WERI-Rb-1 (cell line): ENCODE measurements at regions not wholly inside any gene's neighbourhood (a gene's known extent, or its start where the extent isn't known, plus 50 kb on each side); places are given as distances from the start of the nearest gene placed in this dataset.
"Not testable (repeated sequence)": the region's sequence is repeated elsewhere in the genome, so short reads cannot be mapped to it uniquely, and the experiment has no call there.

Source experiments
- DNase-seq: peaks from one replicate; pipeline ENCODE4 v3.0.0-alpha.2; 2020
- H3K27ac ChIP-seq: fragments of 250-450 bp; sonication (Bioruptor Pico); 2 replicates; pipeline ENCODE4 v1.5.1; 2020; ENCODE audit warnings: mild to moderate bottlenecking, moderate library complexity
- H3K27me3 ChIP-seq: fragments of 250-450 bp; sonication (Bioruptor Pico); 2 replicates; pipeline ENCODE4 v1.5.1; 2021; ENCODE audit warnings: mild to moderate bottlenecking, low read depth, moderate library complexity; ENCODE audit not compliant: insufficient read depth, severe bottlenecking
- H3K36me3 ChIP-seq: fragments of 250-450 bp; sonication (Bioruptor Pico); 2 replicates; pipeline ENCODE4 v1.5.1; 2020; ENCODE audit warnings: mild to moderate bottlenecking, moderate library complexity
- H3K4me3 ChIP-seq: 2 replicates; pipeline ENCODE4 v1.5.1; 2011; ENCODE audit warnings: low read depth, mild to moderate bottlenecking, control low read depth, low read length
- H3K9me3 ChIP-seq: fragments of 250-450 bp; sonication (Bioruptor Pico); 2 replicates; pipeline ENCODE4 v1.5.1; 2021; ENCODE audit warnings: mild to moderate bottlenecking, moderate library complexity; ENCODE audit not compliant: severe bottlenecking
- CTCF ChIP-seq: IDR thresholded peaks from 2 replicates; pipeline ENCODE4 v1.5.1; 2011; ENCODE audit warnings: low read depth, mild to moderate bottlenecking, control low read depth, inconsistent platforms, low read length

DNA sequence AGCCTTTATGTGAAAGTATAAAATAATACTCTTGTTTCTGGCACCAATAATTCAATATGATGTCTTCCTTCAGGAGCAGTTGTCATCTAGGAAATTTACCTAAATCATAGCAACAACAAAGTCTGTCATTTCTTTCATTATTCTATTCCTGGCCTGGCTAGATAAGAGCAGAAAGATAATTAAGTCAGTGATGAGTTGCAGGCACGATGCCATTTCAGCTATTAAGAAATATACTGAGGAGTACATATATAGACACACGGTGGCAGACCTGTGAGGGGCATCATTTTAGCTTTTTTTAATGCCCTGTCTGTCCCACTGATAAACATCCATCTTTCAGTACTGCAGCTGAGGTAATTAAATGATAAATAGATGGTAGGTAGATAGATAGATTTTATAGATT, 756.1 kb upstream of the EPHA7 start:
- TF ChIP-seq CTCF, result no peak

DNA sequence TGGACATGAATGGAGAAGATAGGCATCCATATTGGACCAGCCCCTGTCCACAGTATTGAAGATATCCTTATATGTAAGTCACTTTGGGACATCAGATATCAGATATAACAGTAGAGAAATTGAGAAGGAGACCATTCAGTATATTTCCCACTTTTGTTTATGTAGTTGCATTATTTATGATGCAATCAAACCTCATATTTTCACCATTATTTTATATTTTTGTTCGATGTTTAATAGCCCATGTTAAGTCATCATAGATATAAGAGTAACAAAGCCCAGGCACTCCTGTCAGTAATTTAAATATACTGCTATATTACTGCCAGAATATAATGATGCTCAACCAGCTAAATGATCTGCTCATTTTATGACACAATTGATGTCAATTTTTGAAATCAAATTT, 744.5 kb upstream of the EPHA7 start:
- no peaks in the 10 kb centered on the region for H3K36me3 ChIP-seq
- no peak for DNase-seq
- TF ChIP-seq CTCF, result no peak
- H3K9me3 ChIP-seq, result no peaks in the 10 kb centered on the region
- no peaks in the 10 kb centered on the region for H3K27me3 ChIP-seq
- no peak overlapping the region for H3K27ac ChIP-seq
- no peak overlapping the region for H3K4me3 ChIP-seq

More for the DNA sequence above, 756.1 kb upstream of the EPHA7 start:
- Histone ChIP-seq H3K27ac (no peak overlapping the region), H3K27me3 (no peaks in the 10 kb centered on the region), H3K9me3 (no peaks in the 10 kb centered on the region), H3K36me3 (no peaks in the 10 kb centered on the region), H3K4me3 (no peak overlapping the region)
- no peak for DNase-seq

GRCh38 chr6:94150886-94151285, 731.5 kb upstream of the EPHA7 start:
- TF ChIP-seq CTCF, result no peak
- no peaks in the 10 kb centered on the region for H3K27me3 ChIP-seq
- no peak overlapping the region for H3K4me3 ChIP-seq
- DNase-seq, result no peak
- H3K27ac ChIP-seq, result no peak overlapping the region
- H3K9me3 ChIP-seq, result no peaks in the 10 kb centered on the region
- no peaks in the 10 kb centered on the region for H3K36me3 ChIP-seq

DNA sequence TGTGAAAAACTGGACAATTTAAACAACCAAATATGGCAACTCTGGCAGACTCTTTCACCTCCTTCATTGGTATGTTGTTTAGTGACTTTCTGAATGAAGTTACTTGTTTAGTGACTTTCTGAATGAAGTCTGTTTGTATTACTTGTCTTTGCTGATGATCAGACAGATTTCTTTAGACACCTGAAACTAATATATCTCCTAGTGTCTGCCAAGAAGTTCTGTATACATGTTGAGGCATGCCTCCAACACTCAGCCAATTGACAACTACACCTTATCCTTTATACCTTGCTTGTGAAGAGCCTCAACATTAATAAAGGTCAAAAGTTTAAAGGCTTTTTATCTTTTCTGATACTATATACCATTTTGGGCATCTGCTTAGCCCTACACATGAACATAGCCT, 725.4 kb upstream of the EPHA7 start:
- no peaks in the 10 kb centered on the region for H3K9me3 ChIP-seq
- no peaks in the 10 kb centered on the region for H3K36me3 ChIP-seq
- no peak overlapping the region for H3K27ac ChIP-seq
- H3K4me3 ChIP-seq, result no peak overlapping the region
- no peaks in the 10 kb centered on the region for H3K27me3 ChIP-seq
- TF ChIP-seq CTCF, result no peak
- no peak for DNase-seq

DNA sequence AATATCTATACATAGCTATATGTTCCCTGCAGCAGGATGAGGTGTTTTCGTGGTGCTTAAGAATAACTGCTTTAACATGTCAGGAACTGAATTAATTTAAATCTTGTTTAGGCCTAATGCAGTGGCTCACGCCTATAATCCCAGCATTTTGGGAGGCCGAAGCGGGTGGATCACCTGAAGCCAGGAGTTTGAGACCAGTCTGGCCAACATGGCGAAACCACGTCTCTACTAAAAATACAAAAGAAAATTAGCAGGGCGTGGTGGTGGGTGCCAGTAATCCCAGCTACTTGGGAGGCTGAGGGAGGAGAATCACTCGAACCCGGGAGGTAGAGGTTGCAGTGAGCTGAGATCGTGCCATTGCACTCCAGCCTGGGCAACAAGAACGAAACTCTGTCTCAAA, 717.8 kb upstream of the EPHA7 start:
- not testable (repeated sequence) for H3K4me3 ChIP-seq, DNase-seq, H3K27me3 ChIP-seq, H3K27ac ChIP-seq, H3K36me3 ChIP-seq, H3K9me3 ChIP-seq

DNA sequence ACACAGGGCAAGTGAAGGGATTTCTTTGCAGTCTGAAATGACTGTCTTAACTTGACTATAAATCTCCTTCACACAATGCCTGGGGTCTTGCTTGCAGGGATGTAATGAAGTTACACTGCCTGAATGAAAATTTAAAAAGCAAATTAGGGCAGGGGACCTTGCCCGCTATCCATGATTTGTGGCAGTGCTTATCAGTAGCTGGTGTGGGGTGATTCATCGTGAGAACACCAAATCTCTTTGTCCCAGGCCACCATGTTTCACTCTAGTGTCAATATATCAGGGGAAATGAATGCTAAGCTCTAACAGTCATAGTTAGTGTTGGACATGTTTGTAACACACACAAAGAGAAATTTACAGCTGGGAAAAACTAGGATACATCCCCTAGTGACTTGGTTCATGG, 713.7 kb upstream of the EPHA7 start:
- no peaks in the 10 kb centered on the region for H3K9me3 ChIP-seq
- no peak for DNase-seq
- no peaks in the 10 kb centered on the region for H3K36me3 ChIP-seq
- H3K27me3 ChIP-seq, result no peaks in the 10 kb centered on the region
- no peak overlapping the region for H3K4me3 ChIP-seq
- TF ChIP-seq CTCF, result no peak
- H3K27ac ChIP-seq, result no peak overlapping the region
